Lung (tissue), 11 donors: ENCODE measurements at regions not wholly inside any gene's neighbourhood (a gene's known extent, or its start where the extent isn't known, plus 50 kb on each side); places are given as distances from the start of the nearest gene placed in this dataset.

ENCODE experiments used
- ATAC-seq: fragments of 200-7000 bp; cut with Tn5 transposase; one replicate; pipeline ENCODE4 v1.9.1; 2020; ENCODE audit warnings: moderate number of reproducible peaks; ENCODE audit not compliant: insufficient read depth, low FRiP score
- DNase-seq, 3 donors: peaks; one replicate each; pipeline ENCODE4 v3.0.0-alpha.2; 2013 to 2017
- H3K27ac ChIP-seq, 2 donors: one replicate each; pipeline ENCODE4 v1.5.1; 2013; ENCODE audit warnings: mild to moderate bottlenecking in 2 of 2, moderate library complexity in 2 of 2, control low read depth in 1 of 2, inconsistent platforms in 1 of 2, low read depth in 1 of 2, low read length in 1 of 2
- H3K27me3 ChIP-seq, 3 donors: one replicate each; pipeline ENCODE4 v1.5.1; 2013; ENCODE audit warnings: low read length in 2 of 3; ENCODE audit not compliant: control insufficient read depth in 3 of 3, insufficient read depth in 3 of 3
- H3K36me3 ChIP-seq, 4 donors: one replicate each; pipeline ENCODE4 v1.5.1; 2013; ENCODE audit warnings: low read length in 4 of 4, mild to moderate bottlenecking in 1 of 4, moderate library complexity in 1 of 4; ENCODE audit not compliant: control insufficient read depth in 4 of 4, insufficient read depth in 4 of 4
- H3K4me1 ChIP-seq, 5 donors: one replicate each; pipeline ENCODE4 v1.5.1; 2013; ENCODE audit warnings: low read length in 5 of 5, mild to moderate bottlenecking in 2 of 5, moderate library complexity in 1 of 5; ENCODE audit not compliant: control insufficient read depth in 5 of 5, insufficient read depth in 5 of 5
- H3K4me3 ChIP-seq: one replicate; pipeline ENCODE4 v1.5.1; 2013; ENCODE audit warnings: mild to moderate bottlenecking, control low read depth, moderate library complexity
- H3K9ac ChIP-seq, 2 donors: one replicate each; pipeline ENCODE4 v1.5.1; 2013; ENCODE audit warnings: low read length in 2 of 2, control low read depth in 1 of 2; ENCODE audit not compliant: insufficient read depth in 1 of 2
- H3K9me3 ChIP-seq, 4 donors: one replicate each; pipeline ENCODE4 v1.5.1; 2013; ENCODE audit warnings: low read length in 3 of 4, mild to moderate bottlenecking in 1 of 4, moderate library complexity in 1 of 4; ENCODE audit not compliant: control insufficient read depth in 4 of 4, insufficient read depth in 3 of 4
- CTCF ChIP-seq: IDR thresholded peaks from 2 replicates; pipeline ENCODE4 v1.5.1; 2012; ENCODE audit warnings: mild to moderate bottlenecking; ENCODE audit errors: control extremely low read depth, extremely low read depth
- WGBS, 2 donors: extraction: QIAGEN DNeasy Blood & Tissue Kit; methylation state at CpG; one replicate each; pipeline ENCODE4 v1.1.7; 2013; 5-methylcytosine and 5-hydroxymethylcytosine counted together
- donor health status: control.
- donor health status: control.
- donor health status: Bipolar disorder and iron deficiency.
- donor health status: healthy.
- donor health status: DM: yes; HTN: yes; CAD: no.

- H3K4me3 ChIP-seq, result no peak overlapping the region
- peak; percentile 35 to 80 (median 61) for DNase-seq
- H3K27ac ChIP-seq, result no peak overlapping the region
Measured at GRCh38 chr15:87710406-87710805, 546.1 kb downstream of the NTRK3 start.

GRCh38 chr15:87707566-87708130 is 548.9 kb downstream of the NTRK3 start:
- no peaks in the 10 kb centered on the region for H3K36me3 ChIP-seq
- H3K9me3 ChIP-seq, result peaks cover 0 to 2% (median 0%) of the 10 kb centered on the region in 4 donors
- no peak overlapping the region for H3K4me3 ChIP-seq
- no peak for TF ChIP-seq CTCF
- no peak overlapping the region for H3K9ac ChIP-seq
- no peak for ATAC-seq
- no peaks in the 10 kb centered on the region for H3K27me3 ChIP-seq
- H3K4me1 ChIP-seq, result peaks cover 0 to 26% (median 0%) of the 10 kb centered on the region in 5 donors
- DNase-seq, result peak in 2 of 3 donors; percentile 19 to 40
- WGBS, 2 donors, result 68 to 89% methylated on average over 5 of the region's 5 CpGs
- H3K27ac ChIP-seq, result no peak overlapping the region

More at GRCh38 chr15:87710406-87710805, 546.1 kb downstream of the NTRK3 start:
- no peak overlapping the region for H3K9ac ChIP-seq
- H3K27me3 ChIP-seq, result no peaks in the 10 kb centered on the region
- no peak for TF ChIP-seq CTCF
- ATAC-seq, result no peak
- 55 to 75% methylated on average over 7 of the region's 7 CpGs for WGBS, 2 donors
- peaks cover 0 to 2% (median 0%) of the 10 kb centered on the region in 4 donors for H3K9me3 ChIP-seq
- no peaks in the 10 kb centered on the region for H3K36me3 ChIP-seq
- H3K4me1 ChIP-seq, result peaks cover 0 to 26% (median 0%) of the 10 kb centered on the region in 5 donors

- TF ChIP-seq CTCF, result no peak
- ATAC-seq (no peak), DNase-seq (no peak)
- Histone ChIP-seq H3K36me3 (no peaks in the 10 kb centered on the region), H3K9me3 (peaks cover 0 to 5% (median 1%) of the 10 kb centered on the region in 4 donors), H3K9ac (no peak overlapping the region), H3K27ac (no peak overlapping the region), H3K4me1 (peaks cover 0 to 21% (median 0%) of the 10 kb centered on the region in 5 donors), H3K27me3 (no peaks in the 10 kb centered on the region), H3K4me3 (no peak overlapping the region)
- 74 to 79% methylated on average over 5 of the region's 5 CpGs for WGBS, 2 donors
Measured at GRCh38 chr15:87707071-87707470, 549.5 kb downstream of the NTRK3 start.

GRCh38 chr15:87706001-87706400 is 550.5 kb downstream of the NTRK3 start:
- DNase-seq (no peak), ATAC-seq (no peak)
- Histone ChIP-seq H3K36me3 (no peaks in the 10 kb centered on the region), H3K9me3 (peaks cover 0 to 5% (median 1%) of the 10 kb centered on the region in 4 donors), H3K27ac (no peak overlapping the region), H3K4me3 (no peak overlapping the region), H3K4me1 (peaks cover 0 to 10% (median 2%) of the 10 kb centered on the region in 5 donors), H3K27me3 (no peaks in the 10 kb centered on the region), H3K9ac (no peak overlapping the region)
- TF ChIP-seq CTCF, result no peak
- WGBS, 2 donors, result 91 to 92% methylated on average over 1 of the region's 1 CpG
